Sigmoid colon (tissue), 6 donors: ENCODE measurements at regions not wholly inside any gene's neighbourhood (a gene's known extent, or its start where the extent isn't known, plus 50 kb on each side); places are given as distances from the start of the nearest gene placed in this dataset.

Source experiments
- DNase-seq: peaks from one replicate; pipeline ENCODE4 v3.0.0-alpha.2; 2019
- H3K27ac ChIP-seq, 4 donors: fragments of 200-600 bp; sonication (generic); one replicate each; pipeline ENCODE4 v1.5.1; 2016 to 2019; ENCODE audit warnings: mild to moderate bottlenecking in 1 of 4
- H3K27me3 ChIP-seq, 3 donors: fragments of 200-600 bp; sonication (generic); one replicate each; pipeline ENCODE4 v1.5.1; 2019; ENCODE audit warnings: mild to moderate bottlenecking in 1 of 3
- H3K36me3 ChIP-seq, 4 donors: fragments of 200-600 bp; sonication (generic); one replicate each; pipeline ENCODE4 v1.5.1; 2016 to 2019
- H3K4me1 ChIP-seq, 4 donors: fragments of 200-600 bp; sonication (generic); one replicate each; pipeline ENCODE4 v1.5.1; 2017 to 2019
- H3K4me3 ChIP-seq, 4 donors: fragments of 200-600 bp; sonication (generic); one replicate each; pipeline ENCODE4 v1.5.1; 2017 to 2019; ENCODE audit warnings: mild to moderate bottlenecking in 2 of 4, moderate library complexity in 1 of 4
- H3K9me3 ChIP-seq, 4 donors: fragments of 200-600 bp in 3 of 4; sonication (generic) in 3 of 4; one replicate each; pipeline versions ENCODE4 v1.5.1 to v1.6.1; 2013 to 2019
- EP300 ChIP-seq, 4 donors: sonication (generic); formaldehyde crosslinking; IDR thresholded peaks; one replicate each; pipeline ENCODE4 v1.6.1; 2017; ENCODE audit warnings: antibody characterized with exemption in 4 of 4
- POLR2A ChIP-seq, 2 donors: fragments of 450-650 bp; IDR thresholded peaks; one replicate each; pipeline ENCODE4 v1.6.1; 2016; ENCODE audit warnings: antibody characterized with exemption in 2 of 2, mild to moderate bottlenecking in 2 of 2, moderate library complexity in 2 of 2
- POLR2AphosphoS5 ChIP-seq, 4 donors: sonication (generic); formaldehyde crosslinking; IDR thresholded peaks; one replicate each; pipeline ENCODE4 v1.6.1; 2017; ENCODE audit warnings: antibody characterized with exemption in 4 of 4
- WGBS, 2 donors: extraction: QIAGEN DNeasy Blood & Tissue Kit; methylation state at CpG; one replicate each; pipeline ENCODE4 v1.1.7; 2013; 5-methylcytosine and 5-hydroxymethylcytosine counted together
- intact Hi-C: fragments of 100-400 bp; cut with DNase I; formaldehyde crosslinking; loops from one replicate; pipeline ENCODE4 v1.15.1; 2023
- TF ChIP-seq, protein P1 (sequence below), 4 experiments: fragments of 450-650 bp in 3 of 4; fragments of 200-600 bp in 1 of 4; IDR thresholded peaks; one replicate each; pipeline ENCODE4 v1.5.1; 2016 to 2019; ENCODE audit warnings: antibody characterized with exemption in 4 of 4, mild to moderate bottlenecking in 3 of 4, moderate library complexity in 2 of 4
- donor health status: healthy with polysubstance abuse.
- donor health status: healthy.

DNA sequence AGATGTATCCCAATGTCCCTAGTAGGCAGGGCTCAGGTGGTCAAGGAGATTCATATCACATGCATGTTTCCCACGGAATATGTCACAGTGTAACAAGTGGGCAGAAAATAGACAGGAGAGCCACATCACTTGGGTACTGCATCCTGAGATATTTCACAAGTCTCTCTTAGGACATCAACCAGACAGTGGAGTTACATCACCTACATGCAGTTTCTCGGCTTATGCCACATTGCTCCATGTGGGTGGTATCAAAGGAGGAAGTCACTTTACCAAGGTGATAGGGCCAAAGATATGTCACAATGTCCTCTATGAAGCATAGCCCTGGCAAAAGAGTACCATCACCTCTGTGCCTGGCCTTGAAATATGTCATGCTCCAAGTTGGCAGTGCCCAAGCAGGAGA, 1056.7 kb upstream of the AMELY start:
- no peak for DNase-seq
- intact Hi-C loops = no loop called here
- Histone ChIP-seq H3K27me3 (no peaks in the 10 kb centered on the region), H3K4me3 (no peak overlapping the region), H3K9me3 (no peaks in the 10 kb centered on the region), H3K27ac (no peak overlapping the region), H3K4me1 (no peaks in the 10 kb centered on the region), H3K36me3 (no peaks in the 10 kb centered on the region)
- WGBS, 2 donors = 88 to 94% methylated on average over 2 of the region's 2 CpGs
- no peak for TF ChIP-seq POLR2AphosphoS5 (IDR thresholded peaks at IDR 0.05)
- no peak for TF ChIP-seq POLR2A (IDR thresholded peaks at IDR 0.05)
- no peak for TF ChIP-seq EP300 (IDR thresholded peaks at IDR 0.05)
- TF ChIP-seq, protein P1, sequence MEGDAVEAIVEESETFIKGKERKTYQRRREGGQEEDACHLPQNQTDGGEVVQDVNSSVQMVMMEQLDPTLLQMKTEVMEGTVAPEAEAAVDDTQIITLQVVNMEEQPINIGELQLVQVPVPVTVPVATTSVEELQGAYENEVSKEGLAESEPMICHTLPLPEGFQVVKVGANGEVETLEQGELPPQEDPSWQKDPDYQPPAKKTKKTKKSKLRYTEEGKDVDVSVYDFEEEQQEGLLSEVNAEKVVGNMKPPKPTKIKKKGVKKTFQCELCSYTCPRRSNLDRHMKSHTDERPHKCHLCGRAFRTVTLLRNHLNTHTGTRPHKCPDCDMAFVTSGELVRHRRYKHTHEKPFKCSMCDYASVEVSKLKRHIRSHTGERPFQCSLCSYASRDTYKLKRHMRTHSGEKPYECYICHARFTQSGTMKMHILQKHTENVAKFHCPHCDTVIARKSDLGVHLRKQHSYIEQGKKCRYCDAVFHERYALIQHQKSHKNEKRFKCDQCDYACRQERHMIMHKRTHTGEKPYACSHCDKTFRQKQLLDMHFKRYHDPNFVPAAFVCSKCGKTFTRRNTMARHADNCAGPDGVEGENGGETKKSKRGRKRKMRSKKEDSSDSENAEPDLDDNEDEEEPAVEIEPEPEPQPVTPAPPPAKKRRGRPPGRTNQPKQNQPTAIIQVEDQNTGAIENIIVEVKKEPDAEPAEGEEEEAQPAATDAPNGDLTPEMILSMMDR (IDR thresholded peaks at IDR 0.05) = no peak

- intact Hi-C loops = no loop called here
- WGBS, 2 donors = 89 to 95% methylated on average over 2 of the region's 2 CpGs
- DNase-seq = no peak
Measured at GRCh38 chrY:7966916-7967315, 1055.4 kb upstream of the AMELY start.

DNA sequence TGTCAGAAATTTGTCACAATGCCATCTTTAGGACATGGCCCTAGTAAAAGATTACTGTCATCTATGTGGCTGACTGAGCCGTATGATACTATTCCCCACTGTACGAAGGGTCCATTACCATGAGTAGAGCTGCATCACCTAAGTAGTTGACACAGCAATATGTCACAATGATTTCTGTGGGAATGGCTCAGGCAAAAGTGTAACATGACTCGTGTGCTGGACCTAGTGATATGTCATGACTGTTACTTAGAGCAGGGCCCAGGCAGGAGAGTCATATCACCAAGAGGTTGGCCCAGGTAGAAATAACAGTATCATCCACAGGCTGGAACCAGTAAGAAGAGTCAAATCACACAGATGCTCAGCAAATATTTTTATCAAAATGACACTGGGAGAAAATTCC, 1051.8 kb upstream of the AMELY start:
- DNase-seq = no peak
- Histone ChIP-seq H3K4me1 (no peaks in the 10 kb centered on the region), H3K4me3 (no peak overlapping the region), H3K9me3 (no peaks in the 10 kb centered on the region), H3K27ac (no peak overlapping the region), H3K36me3 (no peaks in the 10 kb centered on the region), H3K27me3 (no peaks in the 10 kb centered on the region)
- 83 to 88% methylated on average over 3 of the region's 3 CpGs for WGBS, 2 donors
- no peak for TF ChIP-seq POLR2AphosphoS5 (IDR thresholded peaks at IDR 0.05)
- TF ChIP-seq POLR2A (IDR thresholded peaks at IDR 0.05) = no peak
- no peak for TF ChIP-seq EP300 (IDR thresholded peaks at IDR 0.05)
- intact Hi-C loops = no loop called here

More at GRCh38 chrY:7966916-7967315, 1055.4 kb upstream of the AMELY start:
- TF ChIP-seq POLR2AphosphoS5 (IDR thresholded peaks at IDR 0.05) = no peak
- no peak for TF ChIP-seq EP300 (IDR thresholded peaks at IDR 0.05)
- TF ChIP-seq, protein P1 (IDR thresholded peaks at IDR 0.05) = no peak
- no peak for TF ChIP-seq POLR2A (IDR thresholded peaks at IDR 0.05)
- Histone ChIP-seq H3K27me3 (no peaks in the 10 kb centered on the region), H3K4me1 (no peaks in the 10 kb centered on the region), H3K4me3 (no peak overlapping the region), H3K9me3 (no peaks in the 10 kb centered on the region), H3K27ac (no peak overlapping the region), H3K36me3 (no peaks in the 10 kb centered on the region)

DNA sequence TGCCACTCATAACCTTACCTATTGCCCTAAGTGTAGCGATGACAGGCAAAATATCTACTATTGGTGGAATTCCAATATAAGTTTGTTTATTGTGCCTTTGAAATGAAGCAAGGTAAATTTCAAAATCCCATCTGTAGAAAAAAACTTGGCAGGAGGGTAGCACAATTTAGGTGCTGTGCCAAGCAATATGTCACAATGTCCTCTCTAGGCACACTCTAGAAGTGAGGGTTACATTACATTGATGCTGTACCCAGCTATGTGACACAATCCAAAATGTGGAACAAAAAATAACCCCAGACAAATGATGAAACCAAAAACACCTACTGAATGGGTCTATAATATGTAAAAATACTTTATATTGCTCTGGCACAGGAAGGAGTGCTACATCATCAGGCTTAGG, 1050.8 kb upstream of the AMELY start:
- no peak overlapping the region for H3K4me3 ChIP-seq
- H3K27me3 ChIP-seq = no peaks in the 10 kb centered on the region
- no peaks in the 10 kb centered on the region for H3K4me1 ChIP-seq
- H3K9me3 ChIP-seq = no peaks in the 10 kb centered on the region
- intact Hi-C loops = no loop called here
- H3K36me3 ChIP-seq = no peaks in the 10 kb centered on the region
- H3K27ac ChIP-seq = no peak overlapping the region
- 25 to 73% methylated on average over 1 of the region's 1 CpG for WGBS, 2 donors
- DNase-seq = no peak
- TF ChIP-seq EP300 (IDR thresholded peaks at IDR 0.05) (no peak), POLR2AphosphoS5 (IDR thresholded peaks at IDR 0.05) (no peak), POLR2A (IDR thresholded peaks at IDR 0.05) (no peak)
- TF ChIP-seq, protein P1 (IDR thresholded peaks at IDR 0.05) = no peak

DNA sequence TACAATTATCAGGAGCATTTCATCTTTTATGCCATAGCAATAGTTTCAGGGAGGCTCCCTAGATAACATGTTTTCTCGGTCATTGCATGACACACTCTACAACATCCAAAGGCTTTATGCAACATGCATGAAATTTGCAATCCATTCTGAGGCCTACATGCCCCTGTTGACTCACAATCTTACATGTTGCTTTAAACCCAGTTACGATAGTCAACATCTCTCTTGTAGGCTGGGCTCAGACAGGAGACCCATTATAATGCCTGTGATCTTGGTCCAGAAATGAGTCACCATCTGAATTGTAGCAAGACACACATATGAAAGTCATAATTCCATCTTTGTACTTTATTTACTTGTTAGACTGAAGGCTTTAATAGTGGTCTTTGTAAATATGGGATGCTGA, 1050.3 kb upstream of the AMELY start:
- intact Hi-C loops = no loop called here
- no peak overlapping the region for H3K27ac ChIP-seq
- no peak overlapping the region for H3K4me3 ChIP-seq
- no peaks in the 10 kb centered on the region for H3K4me1 ChIP-seq
- no peak for DNase-seq
- no peaks in the 10 kb centered on the region for H3K36me3 ChIP-seq
- H3K9me3 ChIP-seq = no peaks in the 10 kb centered on the region
- no peaks in the 10 kb centered on the region for H3K27me3 ChIP-seq
- WGBS, 2 donors = 26 to 65% methylated on average over 2 of the region's 2 CpGs
- no peak for TF ChIP-seq EP300 (IDR thresholded peaks at IDR 0.05)
- TF ChIP-seq POLR2A (IDR thresholded peaks at IDR 0.05) = no peak
- TF ChIP-seq POLR2AphosphoS5 (IDR thresholded peaks at IDR 0.05) = no peak

DNA sequence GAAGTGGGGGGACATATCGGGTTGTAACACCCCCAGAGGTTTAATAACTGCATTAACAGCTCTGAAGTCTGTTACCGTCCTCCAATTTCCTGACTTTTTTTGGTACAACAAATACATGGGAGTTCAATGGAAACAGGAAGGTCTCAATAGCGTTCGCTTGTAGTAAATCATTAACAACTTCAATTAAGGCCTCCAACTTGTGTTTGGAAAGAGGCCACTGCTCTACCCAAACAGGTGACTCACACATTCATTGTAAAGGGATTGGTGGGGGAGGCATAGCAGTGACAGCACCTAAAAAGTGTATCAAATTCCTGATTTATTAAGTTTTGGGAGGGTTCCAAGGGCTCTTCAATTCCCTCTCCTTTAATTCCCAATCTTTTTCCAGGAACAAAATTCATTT, 1046.2 kb upstream of the AMELY start:
- DNase-seq = no peak
- Histone ChIP-seq H3K36me3 (no peaks in the 10 kb centered on the region), H3K9me3 (no peaks in the 10 kb centered on the region), H3K4me1 (no peaks in the 10 kb centered on the region), H3K27me3 (no peaks in the 10 kb centered on the region), H3K4me3 (no peak overlapping the region), H3K27ac (no peak overlapping the region)
- intact Hi-C loops = no loop called here
- WGBS, 2 donors = 11 to 51% methylated on average over 4 of the region's 4 CpGs
- TF ChIP-seq, protein P1 (IDR thresholded peaks at IDR 0.05) = no peak
- no peak for TF ChIP-seq POLR2AphosphoS5 (IDR thresholded peaks at IDR 0.05)
